ENCODE measurements at regions not wholly inside any gene's neighbourhood (a gene's known extent, or its start where the extent isn't known, plus 50 kb on each side); places are given as distances from the start of the nearest gene placed in this dataset.

GRCh38 chr9:105059252-105059651 is 131.3 kb upstream of the ABCA1 start:
- no peak for DNase-seq
- H3K27ac Mint-ChIP-seq, result no peak overlapping the region

DNA sequence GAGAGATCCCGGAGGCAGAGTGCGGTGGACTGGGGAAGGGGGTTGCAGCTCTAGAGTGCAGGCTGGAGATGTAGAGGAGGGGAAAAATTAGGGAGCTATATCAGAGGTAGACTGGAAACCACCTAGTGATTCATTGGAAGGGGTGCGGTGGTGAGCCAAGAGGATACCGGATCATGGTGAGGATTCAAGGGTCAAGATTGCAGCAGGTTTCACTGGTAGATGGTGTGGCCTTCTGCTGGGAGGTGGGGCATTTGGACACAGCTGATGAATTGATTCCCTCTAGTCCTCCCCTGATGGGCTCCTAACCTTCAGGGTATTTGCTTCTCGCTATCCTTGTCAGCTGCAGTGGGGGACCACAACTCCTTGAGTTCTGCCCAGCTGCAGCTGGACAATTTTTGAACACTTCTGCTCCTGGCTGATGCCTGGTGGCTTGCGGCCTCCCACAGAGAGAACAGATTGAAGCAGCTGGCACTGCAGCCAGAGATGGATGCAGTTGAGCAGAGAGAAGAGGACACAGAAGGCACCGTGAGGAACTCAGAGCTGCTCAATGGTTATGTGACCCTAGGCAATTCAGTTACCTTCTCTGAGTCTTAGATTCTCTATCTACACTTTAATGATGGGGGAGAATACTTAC is 134.4 kb upstream of the ABCA1 start:
- peaks cover 10% of the 10 kb centered on the region for H3K36me3 Mint-ChIP-seq (ENCODE audit: low read depth)
- no peak overlapping the region for H3K4me3 Mint-ChIP-seq
- H3K27me3 Mint-ChIP-seq (ENCODE audit: low read depth, poor library complexity), result peaks cover 6% of the 10 kb centered on the region
- peaks cover 31% of the 10 kb centered on the region for H3K9me3 Mint-ChIP-seq
- peak overlapping the region; percentile 8 for H3K27ac Mint-ChIP-seq
- DNase-seq, result no peak
- TF ChIP-seq, protein P1, sequence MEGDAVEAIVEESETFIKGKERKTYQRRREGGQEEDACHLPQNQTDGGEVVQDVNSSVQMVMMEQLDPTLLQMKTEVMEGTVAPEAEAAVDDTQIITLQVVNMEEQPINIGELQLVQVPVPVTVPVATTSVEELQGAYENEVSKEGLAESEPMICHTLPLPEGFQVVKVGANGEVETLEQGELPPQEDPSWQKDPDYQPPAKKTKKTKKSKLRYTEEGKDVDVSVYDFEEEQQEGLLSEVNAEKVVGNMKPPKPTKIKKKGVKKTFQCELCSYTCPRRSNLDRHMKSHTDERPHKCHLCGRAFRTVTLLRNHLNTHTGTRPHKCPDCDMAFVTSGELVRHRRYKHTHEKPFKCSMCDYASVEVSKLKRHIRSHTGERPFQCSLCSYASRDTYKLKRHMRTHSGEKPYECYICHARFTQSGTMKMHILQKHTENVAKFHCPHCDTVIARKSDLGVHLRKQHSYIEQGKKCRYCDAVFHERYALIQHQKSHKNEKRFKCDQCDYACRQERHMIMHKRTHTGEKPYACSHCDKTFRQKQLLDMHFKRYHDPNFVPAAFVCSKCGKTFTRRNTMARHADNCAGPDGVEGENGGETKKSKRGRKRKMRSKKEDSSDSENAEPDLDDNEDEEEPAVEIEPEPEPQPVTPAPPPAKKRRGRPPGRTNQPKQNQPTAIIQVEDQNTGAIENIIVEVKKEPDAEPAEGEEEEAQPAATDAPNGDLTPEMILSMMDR (IDR thresholded peaks at IDR 0.05), result no peak
- H3K4me1 Mint-ChIP-seq, result peaks cover 29% of the 10 kb centered on the region

More at GRCh38 chr9:105059252-105059651, 131.3 kb upstream of the ABCA1 start:
- peaks cover 34% of the 10 kb centered on the region for H3K4me1 Mint-ChIP-seq
- TF ChIP-seq, protein P1 (IDR thresholded peaks at IDR 0.05), result no peak
- peaks cover 10% of the 10 kb centered on the region for H3K36me3 Mint-ChIP-seq (ENCODE audit: low read depth)
- H3K4me3 Mint-ChIP-seq, result no peak overlapping the region
- H3K27me3 Mint-ChIP-seq (ENCODE audit: low read depth, poor library complexity), result peaks cover 6% of the 10 kb centered on the region
- H3K9me3 Mint-ChIP-seq, result peaks cover 29% of the 10 kb centered on the region

DNA sequence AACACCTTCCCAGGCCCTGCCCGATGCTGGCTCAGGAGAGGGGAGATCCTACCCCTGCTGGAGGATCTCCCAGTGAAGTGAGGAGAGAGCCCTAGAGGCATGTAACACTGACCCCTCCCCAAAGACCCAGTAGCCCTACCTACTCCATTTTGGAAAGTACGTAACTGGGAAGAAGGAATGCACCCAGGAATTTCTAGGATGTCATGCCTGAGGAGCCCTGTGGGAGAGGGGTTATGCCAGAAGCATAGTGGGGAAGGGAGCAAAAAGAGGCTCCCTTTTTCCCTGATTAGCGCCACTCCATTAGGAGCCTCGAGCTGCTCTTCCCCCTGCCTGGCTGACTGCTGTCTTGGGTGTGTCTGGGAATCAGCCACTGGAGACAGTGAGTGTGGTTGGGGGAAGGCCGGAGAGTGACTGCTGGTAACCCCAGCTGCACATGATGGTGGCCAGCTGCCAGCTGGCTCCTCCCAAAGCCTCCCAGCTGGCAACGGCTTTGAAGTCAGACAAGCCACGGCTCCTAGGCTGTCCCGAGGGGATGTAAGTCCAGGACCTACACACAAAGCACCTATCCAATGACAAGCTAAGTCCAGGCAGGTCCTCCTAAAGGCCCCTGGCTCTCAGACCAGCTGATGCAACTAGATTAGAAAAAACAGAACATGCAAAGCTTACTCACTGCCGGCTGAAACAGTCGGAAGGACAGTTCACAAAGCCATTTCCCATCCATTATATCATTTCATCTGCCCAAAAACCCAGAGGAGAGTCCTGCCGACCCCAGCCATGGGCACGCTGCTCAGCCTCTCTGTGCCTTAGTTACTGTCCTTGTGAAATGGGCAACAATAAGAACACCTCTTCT is 136.5 kb upstream of the ABCA1 start:
- Mint-ChIP-seq H3K9me3 (peaks cover 39% of the 10 kb centered on the region), H3K36me3 (ENCODE audit: low read depth) (peaks cover 10% of the 10 kb centered on the region), H3K27me3 (ENCODE audit: low read depth, poor library complexity) (peaks cover 9% of the 10 kb centered on the region), H3K4me1 (peaks cover 31% of the 10 kb centered on the region), H3K4me3 (no peak overlapping the region), H3K27ac (peak overlapping the region; percentile 50)
- peak; percentile 38 for DNase-seq
- TF ChIP-seq, protein P1 (IDR thresholded peaks at IDR 0.05), result no peak

- no peak overlapping the region for H3K27ac Mint-ChIP-seq
- H3K27me3 Mint-ChIP-seq (ENCODE audit: low read depth, poor library complexity), result peaks cover 9% of the 10 kb centered on the region
- H3K36me3 Mint-ChIP-seq (ENCODE audit: low read depth), result peaks cover 10% of the 10 kb centered on the region
- no peak overlapping the region for H3K4me3 Mint-ChIP-seq
- H3K9me3 Mint-ChIP-seq, result peaks cover 36% of the 10 kb centered on the region
- DNase-seq, result no peak
- TF ChIP-seq, protein P1 (IDR thresholded peaks at IDR 0.05), result no peak
- H3K4me1 Mint-ChIP-seq, result peaks cover 40% of the 10 kb centered on the region
These were observed 137.4 kb upstream of the ABCA1 start for GRCh38 chr9:105065098-105066088.

- no peak overlapping the region for H3K27ac Mint-ChIP-seq
- TF ChIP-seq, protein P1 (IDR thresholded peaks at IDR 0.05), result no peak
- peaks cover 3% of the 10 kb centered on the region for H3K36me3 Mint-ChIP-seq (ENCODE audit: low read depth)
- H3K27me3 Mint-ChIP-seq (ENCODE audit: low read depth, poor library complexity), result peaks cover 13% of the 10 kb centered on the region
- peaks cover 49% of the 10 kb centered on the region for H3K4me1 Mint-ChIP-seq
- no peak for DNase-seq
- H3K9me3 Mint-ChIP-seq, result peaks cover 26% of the 10 kb centered on the region
- no peak overlapping the region for H3K4me3 Mint-ChIP-seq
These were observed 138.4 kb upstream of the ABCA1 start for GRCh38 chr9:105066275-105066865.
